ENCODE measurements at regions not wholly inside any gene's neighbourhood (a gene's known extent, or its start where the extent isn't known, plus 50 kb on each side); places are given as distances from the start of the nearest gene placed in this dataset.

DNA sequence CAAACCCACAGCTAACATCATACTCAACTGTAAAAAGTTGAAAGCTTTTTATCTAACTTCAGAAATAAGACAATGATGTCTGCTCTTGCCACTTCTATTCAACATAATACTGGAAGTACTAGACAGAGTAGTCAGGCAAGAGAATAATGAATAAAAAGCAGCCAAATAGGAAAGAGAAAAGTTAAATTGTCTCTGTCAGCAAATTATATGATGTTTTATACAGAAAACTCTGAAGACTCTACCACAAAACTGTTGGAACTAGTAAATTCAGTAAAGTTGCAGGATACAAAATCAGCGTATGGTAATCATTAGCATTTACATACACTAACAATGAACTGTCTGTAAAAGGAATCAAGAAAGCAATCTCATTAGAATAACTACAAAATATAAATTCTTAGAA, 752.9 kb upstream of the CT83 start:
- H3K27me3 ChIP-seq, result no peaks in the 10 kb centered on the region
- no peak overlapping the region for H3K4me3 ChIP-seq
- no peaks in the 10 kb centered on the region for H3K4me1 ChIP-seq
- no peak overlapping the region for H3K27ac ChIP-seq
- no peaks in the 10 kb centered on the region for H3K9me3 ChIP-seq
- in situ Hi-C loops (cut with MboI; ENCODE audit: low sequenced_read_pairs in 4 of 4) (no loop called here), intact Hi-C loops (cut with DNase I; ENCODE audit: low total_unique reads) (no loop called here)
- DNase-seq, result no peak
- no peak for ATAC-seq
- H3K36me3 ChIP-seq, result no peaks in the 10 kb centered on the region
- no peak for TF ChIP-seq POLR2A (IDR thresholded peaks at IDR 0.05)
- TF ChIP-seq, protein P1, sequence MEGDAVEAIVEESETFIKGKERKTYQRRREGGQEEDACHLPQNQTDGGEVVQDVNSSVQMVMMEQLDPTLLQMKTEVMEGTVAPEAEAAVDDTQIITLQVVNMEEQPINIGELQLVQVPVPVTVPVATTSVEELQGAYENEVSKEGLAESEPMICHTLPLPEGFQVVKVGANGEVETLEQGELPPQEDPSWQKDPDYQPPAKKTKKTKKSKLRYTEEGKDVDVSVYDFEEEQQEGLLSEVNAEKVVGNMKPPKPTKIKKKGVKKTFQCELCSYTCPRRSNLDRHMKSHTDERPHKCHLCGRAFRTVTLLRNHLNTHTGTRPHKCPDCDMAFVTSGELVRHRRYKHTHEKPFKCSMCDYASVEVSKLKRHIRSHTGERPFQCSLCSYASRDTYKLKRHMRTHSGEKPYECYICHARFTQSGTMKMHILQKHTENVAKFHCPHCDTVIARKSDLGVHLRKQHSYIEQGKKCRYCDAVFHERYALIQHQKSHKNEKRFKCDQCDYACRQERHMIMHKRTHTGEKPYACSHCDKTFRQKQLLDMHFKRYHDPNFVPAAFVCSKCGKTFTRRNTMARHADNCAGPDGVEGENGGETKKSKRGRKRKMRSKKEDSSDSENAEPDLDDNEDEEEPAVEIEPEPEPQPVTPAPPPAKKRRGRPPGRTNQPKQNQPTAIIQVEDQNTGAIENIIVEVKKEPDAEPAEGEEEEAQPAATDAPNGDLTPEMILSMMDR (IDR thresholded peaks at IDR 0.05 in 4 of 5, conservative IDR thresholded peaks at IDR 0.05 in 1 of 5), result no peak

DNA sequence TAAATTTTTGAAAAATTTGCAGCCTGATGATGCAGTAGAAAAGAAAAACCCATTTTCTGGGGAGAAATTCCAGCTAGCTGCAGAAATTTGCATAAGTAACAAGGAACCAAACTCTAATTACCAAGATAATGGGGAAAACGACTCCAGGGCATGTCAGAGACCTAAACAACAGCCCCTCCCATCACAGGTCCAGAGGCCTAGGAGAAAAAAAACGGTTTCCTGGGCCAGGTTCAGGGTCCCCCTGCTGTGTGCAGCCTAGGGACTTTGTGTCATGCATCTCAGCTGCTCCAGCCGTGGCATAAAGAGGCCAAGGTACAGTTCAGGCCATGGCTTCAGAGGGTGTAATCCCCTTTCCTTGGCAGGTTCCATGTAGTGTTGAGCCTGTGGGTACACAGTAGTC, 733.7 kb upstream of the CT83 start:
- no peak overlapping the region for H3K27ac ChIP-seq
- DNase-seq (no peak), ATAC-seq (no peak)
- in situ Hi-C loops (cut with MboI; ENCODE audit: low sequenced_read_pairs in 4 of 4) (no loop called here), intact Hi-C loops (cut with DNase I; ENCODE audit: low total_unique reads) (no loop called here)
- no peaks in the 10 kb centered on the region for H3K4me1 ChIP-seq
- TF ChIP-seq POLR2A (IDR thresholded peaks at IDR 0.05), result no peak
- TF ChIP-seq, protein P1 (IDR thresholded peaks at IDR 0.05 in 4 of 5, conservative IDR thresholded peaks at IDR 0.05 in 1 of 5), result no peak
- H3K9me3 ChIP-seq, result no peaks in the 10 kb centered on the region
- H3K36me3 ChIP-seq, result no peaks in the 10 kb centered on the region
- no peak overlapping the region for H3K4me3 ChIP-seq
- H3K27me3 ChIP-seq, result no peaks in the 10 kb centered on the region

DNA sequence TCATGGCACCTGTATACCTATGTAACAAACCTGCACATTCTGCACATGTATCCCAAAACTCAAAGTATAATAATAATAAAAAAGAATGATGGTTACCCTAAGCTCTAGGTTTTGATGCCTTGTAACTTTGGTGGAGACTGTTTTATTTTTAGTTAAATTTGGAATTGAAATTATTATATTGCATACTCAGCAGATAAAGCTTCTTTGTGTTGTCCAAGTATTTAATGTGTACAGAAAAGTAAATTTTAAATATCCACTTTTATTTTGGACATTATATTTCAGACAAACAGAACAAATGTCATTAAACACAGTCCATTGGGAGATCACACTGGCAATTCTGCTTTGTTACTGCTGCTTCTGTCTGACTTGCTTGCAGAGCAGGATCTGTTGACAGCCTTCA, 684.5 kb upstream of the CT83 start:
- intact Hi-C loops (cut with DNase I; ENCODE audit: low total_unique reads) (no loop called here), in situ Hi-C loops (cut with MboI; ENCODE audit: low sequenced_read_pairs in 4 of 4) (loop anchor here in 1 of 4 donors (25.0 kb wide), 1 partner anchor 110 kb away; no protein-coding TSS in a partner anchor)
- Histone ChIP-seq H3K27ac (no peak overlapping the region), H3K27me3 (no peaks in the 10 kb centered on the region), H3K36me3 (no peaks in the 10 kb centered on the region), H3K9me3 (no peaks in the 10 kb centered on the region), H3K4me3 (no peak overlapping the region), H3K4me1 (no peaks in the 10 kb centered on the region)
- DNase-seq (no peak), ATAC-seq (no peak)
- TF ChIP-seq POLR2A (IDR thresholded peaks at IDR 0.05), result no peak
- TF ChIP-seq, protein P1 (IDR thresholded peaks at IDR 0.05 in 4 of 5, conservative IDR thresholded peaks at IDR 0.05 in 1 of 5), result no peak

DNA sequence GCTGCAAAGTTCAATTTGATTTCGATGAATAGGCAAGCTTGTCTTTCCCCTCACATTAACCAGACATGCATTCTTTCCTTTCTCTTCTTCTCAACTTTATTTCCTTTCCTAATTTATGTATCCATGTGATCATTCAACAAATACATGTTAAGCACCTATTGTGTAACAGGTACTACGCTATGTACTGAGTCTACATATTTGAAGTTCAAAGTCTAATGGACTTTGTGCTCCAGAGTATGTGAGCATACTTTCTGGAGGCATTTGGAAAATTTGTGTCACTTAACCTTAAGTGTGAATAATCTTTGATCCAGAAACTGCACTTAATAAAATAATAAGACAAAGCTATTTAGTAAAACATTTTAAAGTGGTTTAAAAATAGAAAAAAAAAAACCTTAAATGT, 675.3 kb upstream of the CT83 start:
- intact Hi-C loops (cut with DNase I; ENCODE audit: low total_unique reads) (no loop called here), in situ Hi-C loops (cut with MboI; ENCODE audit: low sequenced_read_pairs in 4 of 4) (loop anchor here in 1 of 4 donors (25.0 kb wide), 1 partner anchor 101 kb away; no protein-coding TSS in a partner anchor)
- no peaks in the 10 kb centered on the region for H3K4me1 ChIP-seq
- H3K36me3 ChIP-seq, result no peaks in the 10 kb centered on the region
- no peak overlapping the region for H3K27ac ChIP-seq
- H3K27me3 ChIP-seq, result no peaks in the 10 kb centered on the region
- TF ChIP-seq POLR2A (IDR thresholded peaks at IDR 0.05), result no peak
- TF ChIP-seq, protein P1 (IDR thresholded peaks at IDR 0.05 in 4 of 5, conservative IDR thresholded peaks at IDR 0.05 in 1 of 5), result no peak
- H3K9me3 ChIP-seq, result no peaks in the 10 kb centered on the region
- DNase-seq (no peak), ATAC-seq (no peak)
- H3K4me3 ChIP-seq, result no peak overlapping the region

DNA sequence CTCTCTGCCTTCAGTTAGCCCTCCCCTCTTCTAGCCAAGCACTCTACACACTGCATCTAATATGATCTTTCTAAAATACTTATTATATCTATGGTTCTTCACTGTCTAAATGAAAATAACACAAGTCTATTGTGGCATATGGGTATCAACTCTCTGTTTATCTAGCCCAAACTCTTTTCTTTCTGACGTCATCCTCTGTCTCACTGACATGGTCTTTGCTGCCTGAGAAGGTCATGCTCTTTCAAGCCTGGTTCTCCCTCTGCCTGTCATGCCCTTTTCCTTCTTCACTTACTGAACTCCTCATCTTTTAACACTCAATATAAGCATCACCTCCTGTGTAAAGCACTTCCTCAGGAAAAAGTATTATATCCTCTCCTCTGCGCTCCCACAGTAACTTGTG, 672.2 kb upstream of the CT83 start:
- H3K4me1 ChIP-seq, result no peaks in the 10 kb centered on the region
- intact Hi-C loops (cut with DNase I; ENCODE audit: low total_unique reads), result no loop called here
- DNase-seq (no peak), ATAC-seq (no peak)
- TF ChIP-seq POLR2A (IDR thresholded peaks at IDR 0.05), result no peak
- in situ Hi-C loops (cut with MboI; ENCODE audit: low sequenced_read_pairs in 4 of 4), result loop anchor here in 1 of 4 donors (25.0 kb wide), 1 partner anchor 98 kb away; no protein-coding TSS in a partner anchor
- H3K36me3 ChIP-seq, result no peaks in the 10 kb centered on the region
- H3K27ac ChIP-seq, result no peak overlapping the region
- H3K27me3 ChIP-seq, result no peaks in the 10 kb centered on the region
- no peak overlapping the region for H3K4me3 ChIP-seq
- no peaks in the 10 kb centered on the region for H3K9me3 ChIP-seq
